ENCODE measurements at regions not wholly inside any gene's neighbourhood (a gene's known extent, or its start where the extent isn't known, plus 50 kb on each side); places are given as distances from the start of the nearest gene placed in this dataset.
"Not testable (repeated sequence)": the region's sequence is repeated elsewhere in the genome, so short reads cannot be mapped to it uniquely, and the experiment has no call there.

- TF ChIP-seq REST, ZNF112, CTCF, YY2 (tag by site-specific recombination; IDR thresholded peaks at IDR 0.05): not testable (repeated sequence)
These were observed 184.0 kb upstream of the OSBPL11 start for GRCh38 chr3:125779276-125779675.

All from HEK293 (cell line).